PC-9 (cell line): ENCODE measurements at regions not wholly inside any gene's neighbourhood (a gene's known extent, or its start where the extent isn't known, plus 50 kb on each side); places are given as distances from the start of the nearest gene placed in this dataset.

ENCODE experiments used
- EZH2 ChIP-seq: fragments of 200-600 bp; sonication (generic); IDR thresholded peaks from 2 replicates; pipeline ENCODE4 v1.8.0; 2017; ENCODE audit warnings: antibody characterized with exemption, low read depth
- TF ChIP-seq, protein P1 (sequence below): fragments of 200-600 bp; sonication (generic); conservative IDR thresholded peaks from 2 replicates; pipeline ENCODE4 v1.6.1; 2017; ENCODE audit warnings: mixed run types, antibody characterized with exemption, mild to moderate bottlenecking, moderate library complexity

GRCh38 chr6:97621111-97621510 is 338.1 kb upstream of the MMS22L start:
- TF ChIP-seq, protein P1, sequence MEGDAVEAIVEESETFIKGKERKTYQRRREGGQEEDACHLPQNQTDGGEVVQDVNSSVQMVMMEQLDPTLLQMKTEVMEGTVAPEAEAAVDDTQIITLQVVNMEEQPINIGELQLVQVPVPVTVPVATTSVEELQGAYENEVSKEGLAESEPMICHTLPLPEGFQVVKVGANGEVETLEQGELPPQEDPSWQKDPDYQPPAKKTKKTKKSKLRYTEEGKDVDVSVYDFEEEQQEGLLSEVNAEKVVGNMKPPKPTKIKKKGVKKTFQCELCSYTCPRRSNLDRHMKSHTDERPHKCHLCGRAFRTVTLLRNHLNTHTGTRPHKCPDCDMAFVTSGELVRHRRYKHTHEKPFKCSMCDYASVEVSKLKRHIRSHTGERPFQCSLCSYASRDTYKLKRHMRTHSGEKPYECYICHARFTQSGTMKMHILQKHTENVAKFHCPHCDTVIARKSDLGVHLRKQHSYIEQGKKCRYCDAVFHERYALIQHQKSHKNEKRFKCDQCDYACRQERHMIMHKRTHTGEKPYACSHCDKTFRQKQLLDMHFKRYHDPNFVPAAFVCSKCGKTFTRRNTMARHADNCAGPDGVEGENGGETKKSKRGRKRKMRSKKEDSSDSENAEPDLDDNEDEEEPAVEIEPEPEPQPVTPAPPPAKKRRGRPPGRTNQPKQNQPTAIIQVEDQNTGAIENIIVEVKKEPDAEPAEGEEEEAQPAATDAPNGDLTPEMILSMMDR, result no peak
- no peak for TF ChIP-seq EZH2
